H1 (cell line): ENCODE measurements at regions not wholly inside any gene's neighbourhood (a gene's known extent, or its start where the extent isn't known, plus 50 kb on each side); places are given as distances from the start of the nearest gene placed in this dataset.

Source experiments
- CTCF ChIA-PET: fragments of 300-600 bp; sonication (Branson Sonifier 250); formaldehyde crosslinking; loops from one replicate; lab custom pipeline; 2021; ENCODE audit not compliant: partially characterized antibody; lab: Charles Lee
- POLR2A ChIA-PET: fragments of 300-600 bp; sonication (Branson Sonifier 250); formaldehyde crosslinking; loops from one replicate; lab custom pipeline; 2021; ENCODE audit warnings: inconsistent platforms; ENCODE audit not compliant: partially characterized antibody; lab: Charles Lee
- DNase-seq, 2 experiments: peaks; one replicate each; pipeline versions ENCODE4 v3.0.0 to v3.0.0-alpha.2; 2010 to 2022; ENCODE audit warnings: low spot score in 2 of 2, low read depth in 1 of 2, mixed read lengths in 1 of 2
- FAIRE-seq: peaks from 2 replicates; lab custom pipeline; 2011; peaks lifted over from hg19 to GRCh38; lab: Jason Lieb, UNC
- H2AFZ ChIP-seq: 2 replicates; pipeline ENCODE4 v1.8.1; 2012; ENCODE audit warnings: low read length, inconsistent platforms
- H2AK5ac ChIP-seq: 2 replicates; pipeline ENCODE4 v1.6.1; 2013; ENCODE audit warnings: low read depth, low read length
- H2BK120ac ChIP-seq: replicated peaks from 2 replicates; pipeline ENCODE3; 2013; ENCODE audit warnings: low read depth, low read length, inconsistent platforms
- H2BK12ac ChIP-seq: 2 replicates; pipeline ENCODE4 v1.6.1; 2013; ENCODE audit warnings: low read depth, low read length
- H2BK15ac ChIP-seq: 2 replicates; pipeline ENCODE4 v1.6.1; 2013; ENCODE audit warnings: low read length
- H2BK20ac ChIP-seq: 2 replicates; pipeline ENCODE4 v1.6.1; 2013; ENCODE audit warnings: low read length
- H2BK5ac ChIP-seq: 2 replicates; pipeline ENCODE4 v1.6.1; 2013; ENCODE audit warnings: low read depth, low read length
- H3K14ac ChIP-seq: 2 replicates; pipeline ENCODE4 v1.6.1; 2013; ENCODE audit warnings: inconsistent platforms; ENCODE audit not compliant: insufficient read length
- H3K18ac ChIP-seq: 2 replicates; pipeline ENCODE4 v1.6.1; 2013; ENCODE audit warnings: low read length; ENCODE audit errors: extremely low read depth
- H3K23ac ChIP-seq: 2 replicates; pipeline ENCODE4 v1.6.1; 2013; ENCODE audit warnings: inconsistent platforms; ENCODE audit not compliant: insufficient read length
- H3K23me2 ChIP-seq: 2 replicates; pipeline ENCODE4 v1.6.1; 2013; ENCODE audit warnings: low read depth, low read length
- H3K27ac ChIP-seq: 2 replicates; pipeline ENCODE4 v1.6.1; 2011; ENCODE audit warnings: low read depth, low read length, inconsistent platforms
- H3K27me3 ChIP-seq, 4 experiments: replicated peaks in 1 of 4; 1 replicate in 1 of 4; 2 replicates in 3 of 4; pipeline versions ENCODE4 v1.6.1 to v1.8.1; 2011 to 2013; ENCODE audit warnings: low read length in 3 of 4, mild to moderate bottlenecking in 3 of 4, inconsistent platforms in 2 of 4, mixed read lengths in 2 of 4, moderate library complexity in 1 of 4; ENCODE audit not compliant: control insufficient read depth in 3 of 4, insufficient read depth in 3 of 4; ENCODE audit errors: extremely low read depth in 1 of 4
- H3K36me3 ChIP-seq, 4 experiments: 2 replicates each; pipeline versions ENCODE4 v1.6.1 to v1.8.1; 2011 to 2013; ENCODE audit warnings: mild to moderate bottlenecking in 4 of 4, low read length in 3 of 4, moderate library complexity in 2 of 4, control low read depth in 1 of 4, inconsistent platforms in 1 of 4; ENCODE audit not compliant: insufficient read depth in 4 of 4, control insufficient read depth in 2 of 4
- H3K4ac ChIP-seq: replicated peaks from 2 replicates; pipeline ENCODE3; 2013; ENCODE audit warnings: low read length, low read depth, mixed read lengths, inconsistent platforms; ENCODE audit not compliant: insufficient read length
- H3K4me1 ChIP-seq, 4 experiments: replicated peaks in 1 of 4; 1 replicate in 1 of 4; 2 replicates in 3 of 4; pipeline versions ENCODE4 v1.6.1 to v1.8.1; 2011 to 2013; ENCODE audit warnings: low read length in 3 of 4, inconsistent platforms in 2 of 4, mixed read lengths in 1 of 4; ENCODE audit not compliant: insufficient read depth in 4 of 4, control insufficient read depth in 3 of 4
- H3K4me2 ChIP-seq, 2 experiments: 2 replicates each; pipeline versions ENCODE4 v1.6.1 to v1.8.1; 2011 to 2013; ENCODE audit warnings: low read depth in 2 of 2, low read length in 2 of 2, control low read depth in 1 of 2, inconsistent platforms in 1 of 2, mild to moderate bottlenecking in 1 of 2; ENCODE audit not compliant: insufficient read depth in 1 of 2
- H3K4me3 ChIP-seq, 4 experiments: fragments of 200-600, 300-600 bp in 1 of 4; sonication (generic), shearing (Covaris generic), sonication (Bioruptor Twin) in 1 of 4; 2 replicates each; pipeline versions ENCODE4 v1.5.1 to v1.8.1; 2011 to 2016; ENCODE audit warnings: low read length in 4 of 4, low read depth in 3 of 4, control low read depth in 2 of 4, inconsistent platforms in 2 of 4, mild to moderate bottlenecking in 2 of 4, mixed read lengths in 1 of 4, moderate library complexity in 1 of 4; ENCODE audit not compliant: insufficient read depth in 2 of 4; ENCODE audit errors: extremely low read depth in 1 of 4
- H3K56ac ChIP-seq: replicated peaks from 2 replicates; pipeline ENCODE3; 2013; ENCODE audit warnings: low read depth, mild to moderate bottlenecking, mixed read lengths, low read length, inconsistent platforms; ENCODE audit not compliant: insufficient read length
- H3K79me1 ChIP-seq: 2 replicates; pipeline ENCODE4 v1.6.1; 2013; ENCODE audit warnings: low read depth, low read length, control low read depth
- H3K79me2 ChIP-seq, 2 experiments: 2 replicates each; pipeline versions ENCODE4 v1.6.1 to v1.8.1; 2012 to 2013; ENCODE audit warnings: low read length in 2 of 2, mild to moderate bottlenecking in 2 of 2, inconsistent platforms in 1 of 2; ENCODE audit not compliant: insufficient read depth in 2 of 2, control insufficient read depth in 1 of 2
- H3K9ac ChIP-seq, 4 experiments: replicated peaks in 1 of 4; 1 replicate in 1 of 4; 2 replicates in 3 of 4; pipeline versions ENCODE4 v1.6.1 to v1.8.1; 2011 to 2013; ENCODE audit warnings: low read depth in 3 of 4, low read length in 3 of 4, control low read depth in 2 of 4, mild to moderate bottlenecking in 2 of 4, moderate library complexity in 2 of 4, inconsistent platforms in 1 of 4; ENCODE audit errors: extremely low read depth in 1 of 4
- H3K9me3 ChIP-seq, 2 experiments: 2 replicates each; pipeline versions ENCODE4 v1.6.1 to v1.8.1; 2012 to 2013; ENCODE audit warnings: mild to moderate bottlenecking in 2 of 2, moderate library complexity in 2 of 2, control low read depth in 1 of 2, inconsistent platforms in 1 of 2, low read depth in 1 of 2, low read length in 1 of 2, mixed read lengths in 1 of 2; ENCODE audit not compliant: insufficient read depth in 2 of 2
- H4K20me1 ChIP-seq, 2 experiments: replicated peaks in 1 of 2; 2 replicates each; pipeline versions ENCODE3 to v1.8.1; 2011 to 2013; ENCODE audit warnings: inconsistent platforms in 2 of 2, low read length in 2 of 2, mild to moderate bottlenecking in 1 of 2; ENCODE audit not compliant: insufficient read depth in 2 of 2, control insufficient read depth in 1 of 2
- H4K5ac ChIP-seq: 2 replicates; pipeline ENCODE4 v1.6.1; 2013; ENCODE audit warnings: low read length, low read depth, mixed read lengths, inconsistent platforms; ENCODE audit not compliant: insufficient read length
- H4K8ac ChIP-seq: 2 replicates; pipeline ENCODE4 v1.8.0; 2013; ENCODE audit warnings: mild to moderate bottlenecking, moderate library complexity, low read length, inconsistent platforms; ENCODE audit not compliant: insufficient read depth; ENCODE audit errors: extremely low read depth
- H4K91ac ChIP-seq: replicated peaks from 2 replicates; pipeline ENCODE3; 2013; ENCODE audit warnings: low read length, mixed read lengths, inconsistent platforms; ENCODE audit not compliant: insufficient read length
- CBX8 ChIP-seq: fragments of 300-800, 300-1000 bp; sonication (generic); IDR thresholded peaks from 2 replicates; pipeline ENCODE4 v1.7.1; 2016; ENCODE audit warnings: low read depth, low read length, borderline replicate concordance
- CTCF ChIP-seq, 3 experiments: IDR thresholded peaks; 1 replicate in 2 of 3; 2 replicates in 1 of 3; pipeline versions ENCODE4 v1.5.1 to v1.6.1; 2011; ENCODE audit warnings: low read length in 3 of 3, mild to moderate bottlenecking in 3 of 3, inconsistent platforms in 2 of 3, low read depth in 1 of 3, moderate library complexity in 1 of 3; ENCODE audit not compliant: insufficient read depth in 1 of 3; ENCODE audit errors: control extremely low read depth in 1 of 3
- EGR1 ChIP-seq: IDR thresholded peaks from 2 replicates; pipeline ENCODE4 v1.6.1; 2011; ENCODE audit warnings: low read depth, low read length, borderline replicate concordance
- GTF2F1 ChIP-seq: IDR thresholded peaks from 2 replicates; pipeline ENCODE4 v1.6.1; 2012; ENCODE audit warnings: low read depth, low read length, improper control_type of control experiment, borderline replicate concordance
- KDM5A ChIP-seq: fragments of 200-600 bp; IDR thresholded peaks from 2 replicates; pipeline ENCODE4 v1.7.1; 2012; ENCODE audit warnings: mild to moderate bottlenecking, low read length, inconsistent platforms, mixed read lengths
- POLR2AphosphoS5 ChIP-seq: IDR thresholded peaks from 2 replicates; pipeline ENCODE4 v1.6.1; 2011; ENCODE audit warnings: low read depth, low read length
- SRF ChIP-seq: IDR thresholded peaks from 2 replicates; pipeline ENCODE4 v1.6.1; 2011; ENCODE audit warnings: mild to moderate bottlenecking, low read depth, low read length, moderate library complexity
- TAF7 ChIP-seq: optimal IDR thresholded peaks from 2 replicates; pipeline ENCODE3; 2011; ENCODE audit warnings: low read depth, mild to moderate bottlenecking, inconsistent platforms, low read length, moderate library complexity, borderline replicate concordance
- ZNF274 ChIP-seq: IDR thresholded peaks from 2 replicates; pipeline ENCODE4 v1.7.0; 2012; ENCODE audit warnings: low read length, borderline replicate concordance; ENCODE audit errors: extremely low read depth
- WGBS, 2 experiments: shearing (Covaris generic) in 1 of 2; methylation state at CpG; one replicate each; pipeline versions ENCODE4 v1.1.6 to v1.1.7; 2013 to 2015; ENCODE audit warnings: low lambda C conversion rate in 2 of 2, mixed read lengths in 2 of 2, inconsistent platforms in 1 of 2, low coverage in 1 of 2, missing lambda C conversion rate in 1 of 2; ENCODE audit not compliant: insufficient replicate concordance in 2 of 2, insufficient coverage in 1 of 2, insufficient read length in 1 of 2; ENCODE audit errors: extremely low coverage in 1 of 2, missing lambda C conversion rate in 1 of 2; 5-methylcytosine and 5-hydroxymethylcytosine counted together
- TF ChIP-seq, protein P1 (sequence below): IDR thresholded peaks from 2 replicates; pipeline ENCODE4 v1.6.1; 2012; ENCODE audit warnings: inconsistent platforms

DNA sequence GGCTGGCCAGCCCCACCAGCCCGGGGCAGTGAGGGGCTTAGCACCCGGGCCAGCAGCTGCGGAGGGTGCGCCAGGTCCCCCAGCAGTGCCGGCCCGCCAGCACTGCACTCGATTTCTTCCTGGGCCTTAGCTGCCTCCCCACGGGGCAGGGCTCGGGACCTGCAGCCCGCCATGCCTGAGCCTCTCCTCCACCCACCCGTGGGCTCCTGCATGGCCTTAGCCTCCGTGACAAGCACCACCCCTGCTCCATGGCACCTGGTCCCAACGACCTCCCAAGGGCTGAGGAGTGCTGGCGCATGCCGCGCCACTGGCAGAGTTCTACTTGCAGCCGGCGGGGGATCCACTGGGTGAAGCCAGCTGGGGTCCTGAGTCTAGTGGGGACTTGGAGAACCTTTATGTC is 452.6 kb downstream of the AGTPBP1 start:
- TF ChIP-seq KDM5A (no peak), POLR2AphosphoS5 (no peak), ZNF274 (no peak), GTF2F1 (no peak), CTCF (IDR thresholded peaks at IDR 0.05; ENCODE audit: control extremely low read depth in 1 of 3, insufficient read depth in 1 of 3, low read depth in 1 of 3, low read length in 3 of 3) (no peak), CBX8 (no peak), EGR1 (no peak), SRF (no peak), TAF7 (no peak)
- TF ChIP-seq, protein P1, sequence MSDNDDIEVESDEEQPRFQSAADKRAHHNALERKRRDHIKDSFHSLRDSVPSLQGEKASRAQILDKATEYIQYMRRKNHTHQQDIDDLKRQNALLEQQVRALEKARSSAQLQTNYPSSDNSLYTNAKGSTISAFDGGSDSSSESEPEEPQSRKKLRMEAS, result no peak
- CTCF ChIA-PET, result interaction anchor here (2.5 kb wide), 1 partner anchor 43 kb away, joined by 6 read pairs; no protein-coding TSS in a partner anchor
- no peaks in the 10 kb centered on the region for H3K27me3 ChIP-seq
- no peak overlapping the region for H4K91ac ChIP-seq
- H2BK12ac ChIP-seq, result no peak overlapping the region
- H3K79me2 ChIP-seq, result no peaks in the 10 kb centered on the region
- H3K27ac ChIP-seq, result no peak overlapping the region
- no peak overlapping the region for H3K14ac ChIP-seq
- peaks cover 0 to 3% (median 0%) of the 10 kb centered on the region in 4 experiments; a peak in 1 of 8 replicates for H3K36me3 ChIP-seq
- H3K23me2 ChIP-seq, result no peaks in the 10 kb centered on the region
- DNase-seq (no peak), FAIRE-seq (no peak)
- H4K8ac ChIP-seq, result no peak overlapping the region
- 89% methylated on average over 17 of the region's 18 CpGs; no CpG with 5 or more reads in 1 of the 2 experiments for WGBS, 2 experiments
- H2BK120ac ChIP-seq, result no peak overlapping the region
- H3K4me3 ChIP-seq, result no peak overlapping the region
- H3K18ac ChIP-seq, result no peak overlapping the region
- H4K20me1 ChIP-seq, result no peaks in the 10 kb centered on the region
- no peak overlapping the region for H2BK15ac ChIP-seq
- no peak overlapping the region for H3K9ac ChIP-seq
- no peak overlapping the region for H2AFZ ChIP-seq
- H3K56ac ChIP-seq, result no peak overlapping the region
- H3K4me1 ChIP-seq, result no peaks in the 10 kb centered on the region; a peak in 1 of 7 replicates
- no peak overlapping the region for H2AK5ac ChIP-seq
- no peak overlapping the region for H3K4me2 ChIP-seq
- H3K23ac ChIP-seq, result no peak overlapping the region
- POLR2A ChIA-PET, result no interaction called here
- no peak overlapping the region for H2BK5ac ChIP-seq
- H3K9me3 ChIP-seq, result peaks cover 2 to 13% of the 10 kb centered on the region in 2 experiments; a peak in 2 of 4 replicates
- H3K4ac ChIP-seq, result no peak overlapping the region
- no peaks in the 10 kb centered on the region for H3K79me1 ChIP-seq
- H2BK20ac ChIP-seq, result no peak overlapping the region
- H4K5ac ChIP-seq, result no peak overlapping the region
